GM12878 (cell line): ENCODE measurements at regions not wholly inside any gene's neighbourhood (a gene's known extent, or its start where the extent isn't known, plus 50 kb on each side); places are given as distances from the start of the nearest gene placed in this dataset.

Experiments used
- ATAC-seq: fragments of 200-7000 bp; cut with Tn5 transposase; 3 replicates; pipeline ENCODE4 v1.9.1; 2020; ENCODE audit warnings: mild to moderate bottlenecking, moderate library complexity
- BruUV-seq: library from RNA; stranded (reverse); fragments of 400-500 nt; replicated peaks from 2 replicates; lab custom pipeline; 2021; lab: Mats Ljungman, UMichigan
- CTCF ChIA-PET: fragments of 300-600 bp; sonication (Branson Sonifier 250); formaldehyde crosslinking; extraction: SDS; loops from one replicate; lab custom pipeline; 2021; ENCODE audit warnings: inconsistent platforms; lab: Yijun Ruan, JAX
- POLR2A ChIA-PET: fragments of 350-600 bp; formaldehyde crosslinking; extraction: SDS; loops from one replicate; lab custom pipeline; 2021; ENCODE audit warnings: inconsistent platforms; lab: Charles Lee
- RAD21 ChIA-PET: fragments of 300-600 bp; sonication (Branson Sonifier 250); formaldehyde crosslinking; loops from one replicate; lab custom pipeline; 2023; ENCODE audit warnings: antibody characterized with exemption; ENCODE audit not compliant: unreplicated experiment; lab: Charles Lee
- SMC1A ChIA-PET: fragments of 300-600 bp; sonication (Branson Sonifier 250); formaldehyde crosslinking; loops from one replicate; lab custom pipeline; 2023; ENCODE audit not compliant: unreplicated experiment, uncharacterized antibody; lab: Charles Lee
- DNase-seq: peaks from one replicate; pipeline ENCODE4 v3.0.0-alpha.2; 2011; ENCODE audit warnings: low read depth, low spot score
- FAIRE-seq: peaks from 3 replicates; lab custom pipeline; 2011; peaks lifted over from hg19 to GRCh38; lab: Jason Lieb, UNC
- H2AFZ ChIP-seq: 2 replicates; pipeline ENCODE4 v1.6.0; 2011; ENCODE audit warnings: low read depth, low read length, control low read depth; ENCODE audit not compliant: control insufficient read depth
- H3K27ac ChIP-seq: 2 replicates; pipeline ENCODE4 v1.5.1; 2011; ENCODE audit warnings: control low read depth; ENCODE audit not compliant: control insufficient read depth, insufficient read depth
- H3K27me3 ChIP-seq, 2 experiments: replicated peaks in 1 of 2; 2 replicates each; pipeline versions ENCODE4 v1.6.0 to v1.6.1; 2011; ENCODE audit warnings: low read length in 1 of 2; ENCODE audit not compliant: control insufficient read depth in 2 of 2, insufficient read depth in 2 of 2
- H3K36me3 ChIP-seq, 2 experiments: 2 replicates each; pipeline ENCODE4 v1.5.1; 2011; ENCODE audit warnings: low read length in 1 of 2; ENCODE audit not compliant: control insufficient read depth in 2 of 2, insufficient read depth in 2 of 2
- H3K4me1 ChIP-seq: 2 replicates; pipeline ENCODE4 v1.6.1; 2011; ENCODE audit warnings: mild to moderate bottlenecking, low read length, moderate library complexity, mixed read lengths; ENCODE audit not compliant: control insufficient read depth, insufficient read depth
- H3K4me2 ChIP-seq: 2 replicates; pipeline ENCODE4 v1.6.0; 2011; ENCODE audit warnings: control low read depth; ENCODE audit not compliant: control insufficient read depth, insufficient read depth
- H3K4me3 ChIP-seq: fragments of 200-600 bp; sonication (generic); 2 replicates; pipeline ENCODE4 v1.5.1; 2016
- H3K79me2 ChIP-seq: 2 replicates; pipeline ENCODE4 v1.6.0; 2011; ENCODE audit warnings: low read length; ENCODE audit not compliant: control insufficient read depth, insufficient read depth
- H3K9ac ChIP-seq: 2 replicates; pipeline ENCODE4 v1.8.0; 2011; ENCODE audit warnings: low read length, control low read depth, mixed read lengths; ENCODE audit not compliant: control insufficient read depth, insufficient read depth
- H3K9me3 ChIP-seq: replicated peaks from 3 replicates; pipeline ENCODE4 v1.5.1; 2011; ENCODE audit warnings: mild to moderate bottlenecking, low read length; ENCODE audit not compliant: control insufficient read depth, insufficient read depth
- H4K20me1 ChIP-seq: 2 replicates; pipeline ENCODE4 v1.6.0; 2011; ENCODE audit not compliant: control insufficient read depth, insufficient read depth
- ASH2L ChIP-seq: fragments of 300-600, 200-600 bp; sonication (generic); IDR thresholded peaks from 2 replicates; pipeline ENCODE4 v1.6.1; 2017; ENCODE audit warnings: low read depth, mild to moderate bottlenecking, borderline replicate concordance
- BACH1 ChIP-seq: fragments of 450-650 bp; IDR thresholded peaks from 2 replicates; pipeline ENCODE4 v1.6.1; 2017; ENCODE audit warnings: mild to moderate bottlenecking, borderline replicate concordance
- BHLHE40 ChIP-seq, 2 experiments: fragments of 450-650 bp in 1 of 2; IDR thresholded peaks; 2 replicates each; pipeline ENCODE4 v1.6.1; 2011 to 2017; ENCODE audit warnings: low read depth in 2 of 2, borderline replicate concordance in 1 of 2, improper control_type of control experiment in 1 of 2, low read length in 1 of 2, mild to moderate bottlenecking in 1 of 2
- CEBPB ChIP-seq, 2 experiments: fragments of 150-350 bp in 1 of 2; IDR thresholded peaks; 2 replicates each; pipeline ENCODE4 v1.6.1; 2012 to 2014; ENCODE audit warnings: low read depth in 2 of 2, low read length in 2 of 2, borderline replicate concordance in 1 of 2, inconsistent platforms in 1 of 2
- ETV6 ChIP-seq, 2 experiments: fragments of 450-650 bp in 1 of 2; IDR thresholded peaks in 1 of 2; conservative IDR thresholded peaks in 1 of 2; 2 replicates each; pipeline ENCODE4 v1.6.1; 2014; ENCODE audit warnings: antibody characterized with exemption in 1 of 2, borderline replicate concordance in 1 of 2, low read depth in 1 of 2, mild to moderate bottlenecking in 1 of 2, moderate library complexity in 1 of 2
- KAT2A ChIP-seq: conservative IDR thresholded peaks from 2 replicates; pipeline ENCODE4 v1.6.1; 2011; ENCODE audit warnings: low read depth, low read length; ENCODE audit not compliant: control insufficient read depth
- KDM1A ChIP-seq: fragments of 200-600 bp; sonication (generic); IDR thresholded peaks from 2 replicates; pipeline ENCODE4 v1.6.1; 2016; ENCODE audit warnings: borderline replicate concordance
- MLLT1 ChIP-seq: fragments of 450-650 bp; IDR thresholded peaks from 2 replicates; pipeline ENCODE4 v1.6.1; 2016; ENCODE audit warnings: mild to moderate bottlenecking
- MXI1 ChIP-seq: fragments of 150-350 bp; IDR thresholded peaks from 2 replicates; pipeline ENCODE4 v1.6.1; 2011; ENCODE audit warnings: low read depth, mild to moderate bottlenecking, inconsistent platforms, low read length, improper control_type of control experiment
- NR2C1 ChIP-seq: fragments of 450-650 bp; IDR thresholded peaks from 2 replicates; pipeline ENCODE4 v1.6.1; 2017; ENCODE audit warnings: antibody characterized with exemption, mild to moderate bottlenecking, moderate library complexity
- NRF1 ChIP-seq: conservative IDR thresholded peaks from 2 replicates; pipeline ENCODE4 v1.6.1; 2011; ENCODE audit warnings: mild to moderate bottlenecking, low read depth, low read length, improper control_type of control experiment
- PBX3 ChIP-seq: IDR thresholded peaks from 2 replicates; pipeline ENCODE4 v1.6.1; 2011; ENCODE audit warnings: mild to moderate bottlenecking, low read depth, low read length, moderate library complexity; ENCODE audit not compliant: insufficient replicate concordance
- POLR2A ChIP-seq: IDR thresholded peaks from 2 replicates; pipeline ENCODE4 v1.6.1; 2011; ENCODE audit warnings: low read depth, mild to moderate bottlenecking, low read length
- RAD21 ChIP-seq: IDR thresholded peaks from 2 replicates; pipeline ENCODE4 v1.6.1; 2011; ENCODE audit warnings: mild to moderate bottlenecking, low read depth, low read length, moderate library complexity; ENCODE audit not compliant: insufficient read depth
- RUNX3 ChIP-seq: IDR thresholded peaks from 2 replicates; pipeline ENCODE4 v1.6.1; 2012; ENCODE audit warnings: low read length, inconsistent platforms
- SREBF2 ChIP-seq: IDR thresholded peaks from 2 replicates; pipeline ENCODE4 v1.6.1; 2012; ENCODE audit warnings: mild to moderate bottlenecking, low read length
- TARDBP ChIP-seq: IDR thresholded peaks from 2 replicates; pipeline ENCODE4 v1.6.1; 2016; ENCODE audit warnings: borderline replicate concordance
- WRNIP1 ChIP-seq: IDR thresholded peaks from 2 replicates; pipeline ENCODE4 v1.6.1; 2011; ENCODE audit warnings: low read depth, low read length, improper control_type of control experiment, borderline replicate concordance
- WGBS: methylation state at CpG from one replicate; pipeline ENCODE4 v1.1.6; 2016; ENCODE audit warnings: low lambda C conversion rate; ENCODE audit not compliant: insufficient replicate concordance, insufficient coverage; ENCODE audit errors: missing lambda C conversion rate; 5-methylcytosine and 5-hydroxymethylcytosine counted together
- in situ Hi-C: fragments of 300-500 bp; cut with MboI; formaldehyde crosslinking; loops from 9 replicates; pipeline ENCODE4 v1.14.3; 2018; ENCODE audit warnings: mixed read lengths
- intact Hi-C: fragments of 100-400 bp; cut with micrococcal nuclease; formaldehyde crosslinking; loops from one replicate; pipeline ENCODE4 v1.14.2; 2022; ENCODE audit not compliant: unreplicated experiment

- TF ChIP-seq MLLT1 = no peak
- TF ChIP-seq, all 136 proteins: peak for 0
Observed at GRCh38 chr2:122061831-122062230, 306.4 kb downstream of the TSN start (continued).

- BruUV-seq = no TSS peak
- FAIRE-seq (no peak), ATAC-seq (no peak), DNase-seq (no peak)
- H3K9me3 ChIP-seq = no peaks in the 10 kb centered on the region
- RAD21 ChIA-PET = no interaction called here
- WGBS = 25% methylated on average over 4 of the region's 4 CpGs
- H3K27ac ChIP-seq = no peak overlapping the region
- TF ChIP-seq TARDBP = no peak
- no peak for TF ChIP-seq KAT2A
- no peak for TF ChIP-seq ETV6 (conservative IDR thresholded peaks at IDR 0.05 in 1 of 2, IDR thresholded peaks at IDR 0.05 in 1 of 2; ENCODE audit: borderline replicate concordance in 1 of 2, low read depth in 1 of 2)
- no peak for TF ChIP-seq NRF1
- no peak for TF ChIP-seq RAD21
- no peak for TF ChIP-seq MXI1
- no peak for TF ChIP-seq CEBPB (IDR thresholded peaks at IDR 0.05; ENCODE audit: borderline replicate concordance in 1 of 2, low read depth in 2 of 2, low read length in 2 of 2)
- TF ChIP-seq BHLHE40 (IDR thresholded peaks at IDR 0.05; ENCODE audit: borderline replicate concordance in 1 of 2, low read depth in 2 of 2, low read length in 1 of 2) = no peak
- TF ChIP-seq BACH1 = no peak
- no peak for TF ChIP-seq KDM1A
- no peak for TF ChIP-seq ASH2L
- TF ChIP-seq SREBF2 = no peak
- TF ChIP-seq WRNIP1 = no peak
- TF ChIP-seq POLR2A = no peak
- no peak for TF ChIP-seq PBX3
- no peak for TF ChIP-seq NR2C1
- no peak for TF ChIP-seq RUNX3
- H3K27me3 ChIP-seq = no peaks in the 10 kb centered on the region; a peak in 1 of 4 replicates
- no peaks in the 10 kb centered on the region for H3K79me2 ChIP-seq
- no peaks in the 10 kb centered on the region for H4K20me1 ChIP-seq
- SMC1A ChIA-PET = no interaction called here
- H3K4me2 ChIP-seq = no peak overlapping the region
- POLR2A ChIA-PET = no interaction called here
- no peaks in the 10 kb centered on the region for H3K4me1 ChIP-seq
- intact Hi-C loops = no loop called here
- H3K9ac ChIP-seq = no peak overlapping the region
- H2AFZ ChIP-seq = no peak overlapping the region
- H3K36me3 ChIP-seq = no peaks in the 10 kb centered on the region
- in situ Hi-C loops = no loop called here
- CTCF ChIA-PET = no interaction called here
- H3K4me3 ChIP-seq = no peak overlapping the region
Observed at GRCh38 chr2:122062506-122062905, 307.1 kb downstream of the TSN start.
